ENCODE measurements at regions not wholly inside any gene's neighbourhood (a gene's known extent, or its start where the extent isn't known, plus 50 kb on each side); places are given as distances from the start of the nearest gene placed in this dataset.

DNA sequence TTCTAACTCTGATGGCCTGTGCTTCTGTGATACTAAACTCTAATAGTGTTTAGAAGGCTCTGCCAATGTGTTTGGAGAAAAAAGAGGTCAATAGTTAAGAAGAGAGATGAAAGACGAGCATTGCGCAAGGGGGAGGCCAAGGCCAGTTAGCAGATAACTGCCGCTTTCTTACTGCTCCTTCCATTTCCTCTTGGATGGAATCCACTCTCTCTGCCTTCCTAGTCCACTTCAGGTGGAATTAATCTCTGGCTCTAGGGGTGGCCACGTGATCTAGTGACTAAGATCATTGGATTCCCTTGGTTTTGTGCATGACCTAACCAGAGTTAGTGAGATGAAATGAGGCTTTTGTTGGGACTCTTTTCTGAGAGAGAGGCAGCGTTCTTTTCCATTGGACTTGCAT lies 148.3 kb downstream of the ACTL8 start:
- DNase-seq (ENCODE audit: low spot score in 2 of 2) (no peak), FAIRE-seq (no peak)

- FAIRE-seq: no peak
- DNase-seq (ENCODE audit: low spot score in 2 of 2): no peak
Observed at GRCh38 chr1:17904290-17904689, 149.2 kb downstream of the ACTL8 start.

DNA sequence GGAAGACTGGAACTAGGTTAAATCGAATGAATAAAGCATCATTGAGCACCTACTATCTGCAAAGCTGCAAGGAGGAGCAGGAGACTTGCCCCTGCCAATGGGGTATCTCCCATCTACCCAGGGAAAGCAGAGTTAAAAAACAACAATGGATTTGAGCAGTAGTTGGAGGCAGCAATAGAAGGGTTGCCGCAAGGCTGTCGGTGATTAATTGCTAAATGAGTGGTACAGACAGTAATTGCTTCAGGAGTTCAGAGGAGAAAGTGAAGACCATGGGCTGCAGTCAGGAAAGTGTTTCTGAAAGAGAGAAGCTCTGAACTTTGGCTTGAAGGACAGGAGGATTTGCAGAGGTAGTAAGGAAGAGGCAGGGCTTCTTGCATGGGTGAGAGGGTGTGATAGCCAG lies 152.9 kb downstream of the ACTL8 start:
- DNase-seq (ENCODE audit: low spot score in 2 of 2) (no peak), FAIRE-seq (no peak)

- FAIRE-seq (no peak), DNase-seq (ENCODE audit: low spot score in 2 of 2) (no peak)
Observed at GRCh38 chr1:17908945-17909344, 153.8 kb downstream of the ACTL8 start.

DNA sequence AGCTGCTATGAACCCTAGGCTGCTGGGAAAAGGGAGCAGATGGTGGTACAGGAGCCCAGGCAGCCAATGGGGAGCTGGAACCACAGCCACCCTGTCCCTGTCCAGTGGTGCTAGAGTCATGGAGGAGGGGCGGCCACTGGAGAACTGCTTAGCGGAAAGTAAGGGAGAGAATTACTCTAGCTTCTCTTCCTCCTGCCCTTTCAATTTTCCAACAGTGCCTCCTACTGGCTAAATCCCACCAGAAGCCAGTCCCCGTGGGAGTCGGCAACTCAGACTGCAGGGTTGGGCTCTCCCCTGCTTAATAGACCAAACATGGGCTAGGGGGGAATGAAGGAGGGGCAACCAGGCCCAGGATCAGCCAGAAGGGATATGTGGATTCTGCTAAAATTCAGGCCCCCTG lies 154.5 kb downstream of the ACTL8 start:
- DNase-seq (ENCODE audit: low spot score in 2 of 2) (no peak), FAIRE-seq (no peak)

DNA sequence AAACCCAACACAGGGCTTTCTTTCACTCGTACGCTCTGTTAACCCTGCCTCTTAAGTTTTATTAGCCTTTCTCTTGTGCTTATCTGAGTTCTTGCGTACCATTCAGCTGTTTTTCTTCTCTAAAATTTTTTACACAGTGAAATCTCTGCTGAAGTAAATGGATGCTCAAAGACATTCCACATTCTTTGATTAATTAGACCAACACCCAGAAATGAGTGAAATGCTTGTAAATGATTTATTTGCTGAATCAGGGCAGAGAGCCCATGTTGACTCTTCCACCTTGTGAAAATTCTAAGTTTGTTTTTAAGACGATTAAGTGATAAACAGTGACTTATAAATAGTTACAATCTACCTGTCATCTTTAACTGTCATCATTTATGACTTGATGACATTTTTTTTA lies 156.7 kb downstream of the ACTL8 start:
- FAIRE-seq: no peak
- DNase-seq (ENCODE audit: low spot score in 2 of 2): no peak

GRCh38 chr1:17912491-17912890 lies 157.4 kb downstream of the ACTL8 start:
- FAIRE-seq (no peak), DNase-seq (ENCODE audit: low spot score in 2 of 2) (no peak)

- DNase-seq (ENCODE audit: low spot score in 2 of 2): no peak
Observed at GRCh38 chr1:17913326-17914115, 158.4 kb downstream of the ACTL8 start.

GRCh38 chr1:17914131-17914530 lies 159.0 kb downstream of the ACTL8 start:
- DNase-seq (ENCODE audit: low spot score in 2 of 2) (no peak), FAIRE-seq (no peak)

More at GRCh38 chr1:17913326-17914115, 158.4 kb downstream of the ACTL8 start:
- no peak for FAIRE-seq

- DNase-seq (ENCODE audit: low spot score in 2 of 2): no peak
- no peak for FAIRE-seq
Observed at GRCh38 chr1:17914987-17915386, 159.9 kb downstream of the ACTL8 start.

- DNase-seq (ENCODE audit: low spot score in 2 of 2) (no peak), FAIRE-seq (no peak)
Observed at GRCh38 chr1:17915511-17916197, 160.5 kb downstream of the ACTL8 start.

DNA sequence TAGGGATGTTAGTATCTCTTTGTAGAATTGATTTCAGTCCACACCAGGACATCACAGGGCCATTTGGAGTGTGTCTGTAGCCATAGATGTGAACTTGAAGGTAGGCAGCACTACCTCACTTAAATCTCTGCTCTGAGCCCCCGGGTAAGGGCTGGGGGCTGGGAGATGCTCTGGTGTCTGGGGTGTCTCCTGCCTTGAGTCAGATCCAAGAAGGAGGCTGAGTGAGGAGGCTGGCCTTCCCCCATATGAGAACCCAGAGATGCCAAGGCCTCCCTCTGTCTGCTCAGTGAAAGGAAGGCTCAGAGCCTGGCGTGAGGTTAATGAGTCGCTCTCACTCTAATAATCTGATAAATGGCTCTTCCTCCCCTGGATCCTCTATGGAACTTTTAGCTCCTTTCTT lies 161.6 kb downstream of the ACTL8 start:
- no peak for FAIRE-seq
- DNase-seq (ENCODE audit: low spot score in 2 of 2): no peak

GRCh38 chr1:17919525-17920439 lies 164.6 kb downstream of the ACTL8 start:
- DNase-seq (ENCODE audit: low spot score in 2 of 2) (peak in 1 of 2 donors; percentile 41), FAIRE-seq (no peak)

- FAIRE-seq: no peak
Observed at GRCh38 chr1:17920881-17921640, 165.9 kb downstream of the ACTL8 start.

DNA sequence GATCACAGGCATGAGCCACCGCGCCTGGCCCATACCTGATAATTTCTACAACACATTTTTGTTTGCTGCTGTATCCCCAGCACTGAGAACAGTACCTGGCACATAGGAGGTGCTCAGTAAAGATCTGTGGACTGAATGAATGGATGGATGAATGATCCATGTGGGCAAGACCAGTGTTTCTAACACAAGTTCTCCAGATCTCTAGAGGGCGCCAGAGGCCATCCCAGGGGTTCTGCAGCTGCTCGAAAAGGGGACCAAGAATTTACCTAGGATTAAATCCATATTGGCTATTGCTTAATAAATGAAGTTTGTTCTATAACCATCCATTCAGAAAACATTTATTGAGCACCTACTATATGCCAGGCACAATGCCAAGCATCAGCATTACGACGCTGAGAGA lies 167.7 kb downstream of the ACTL8 start:
- FAIRE-seq: no peak
- DNase-seq (ENCODE audit: low spot score in 2 of 2): peak in 1 of 2 donors; percentile 27

More at GRCh38 chr1:17920881-17921640, 165.9 kb downstream of the ACTL8 start:
- no peak for DNase-seq (ENCODE audit: low spot score in 2 of 2)

DNA sequence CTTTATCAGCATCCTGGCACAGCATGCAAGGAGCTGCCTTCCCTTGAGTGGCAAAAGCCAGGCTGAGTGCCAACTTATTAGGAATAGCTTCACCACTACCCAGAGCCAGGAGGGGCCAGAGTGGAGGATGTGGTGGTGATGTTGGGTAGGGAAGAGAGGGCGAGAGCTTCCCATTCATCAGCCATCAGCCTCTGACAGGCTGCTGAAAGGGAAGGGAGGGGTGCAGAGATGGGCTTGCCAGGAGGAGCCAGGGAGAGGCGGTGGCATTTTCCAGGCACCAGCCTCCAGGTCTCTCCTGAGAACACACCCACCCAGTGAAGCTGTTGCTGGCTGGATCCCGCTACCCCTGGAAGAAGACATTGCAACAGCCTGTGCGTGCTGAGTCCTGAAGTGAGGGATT lies 168.5 kb downstream of the ACTL8 start:
- FAIRE-seq (no peak), DNase-seq (ENCODE audit: low spot score in 2 of 2) (peak in 1 of 2 donors; percentile 25)

DNA sequence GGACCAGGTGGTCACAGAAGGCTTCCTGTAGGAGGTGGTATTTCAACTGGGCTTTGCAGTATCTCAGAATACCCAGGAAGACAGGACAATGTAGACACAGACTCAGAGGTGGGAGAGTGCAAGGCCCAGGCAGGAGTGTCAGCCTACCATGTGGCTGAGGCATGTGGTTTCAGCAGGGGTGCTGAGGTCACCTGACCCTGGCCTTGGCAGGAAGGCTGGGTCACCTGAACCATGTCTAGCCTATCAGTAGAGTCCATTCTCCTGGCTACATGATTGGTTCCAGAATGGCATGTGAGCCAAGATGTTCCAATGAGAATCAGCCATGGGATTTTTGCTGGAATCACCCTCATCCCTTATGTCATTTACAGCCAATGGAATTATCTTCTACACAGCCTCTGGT lies 169.4 kb downstream of the ACTL8 start:
- DNase-seq (ENCODE audit: low spot score in 2 of 2) (no peak), FAIRE-seq (no peak)

- no peak for DNase-seq (ENCODE audit: low spot score in 2 of 2)
- no peak for FAIRE-seq
Observed at GRCh38 chr1:17925290-17926237, 170.4 kb downstream of the ACTL8 start.

DNA sequence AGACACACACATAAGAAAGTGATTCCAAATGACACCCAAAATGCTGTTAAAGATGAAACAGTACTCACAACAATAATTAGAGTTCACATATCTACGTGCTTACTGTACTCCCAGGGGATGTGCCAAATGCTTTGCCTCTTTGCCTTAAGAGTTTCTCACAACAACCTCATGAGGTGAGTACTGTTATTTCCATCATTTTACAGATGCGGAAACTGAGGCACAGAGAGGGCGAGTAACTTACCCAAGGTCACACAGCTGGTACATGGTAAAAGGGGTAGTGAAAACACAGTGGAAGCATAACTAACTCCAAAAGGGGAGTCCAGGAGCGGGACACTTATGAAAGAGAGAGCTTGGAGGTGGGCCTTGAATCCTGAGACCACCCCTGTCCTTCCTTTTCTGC lies 171.8 kb downstream of the ACTL8 start:
- FAIRE-seq: no peak
- DNase-seq (ENCODE audit: low spot score in 2 of 2): no peak

All from frontal cortex (tissue), 3 donors.